ENCODE measurements at regions not wholly inside any gene's neighbourhood (a gene's known extent, or its start where the extent isn't known, plus 50 kb on each side); places are given as distances from the start of the nearest gene placed in this dataset.

GRCh38 chr22:49307870-49308269, 519.8 kb downstream of the BRD1 start:
- TF ChIP-seq, protein P1, sequence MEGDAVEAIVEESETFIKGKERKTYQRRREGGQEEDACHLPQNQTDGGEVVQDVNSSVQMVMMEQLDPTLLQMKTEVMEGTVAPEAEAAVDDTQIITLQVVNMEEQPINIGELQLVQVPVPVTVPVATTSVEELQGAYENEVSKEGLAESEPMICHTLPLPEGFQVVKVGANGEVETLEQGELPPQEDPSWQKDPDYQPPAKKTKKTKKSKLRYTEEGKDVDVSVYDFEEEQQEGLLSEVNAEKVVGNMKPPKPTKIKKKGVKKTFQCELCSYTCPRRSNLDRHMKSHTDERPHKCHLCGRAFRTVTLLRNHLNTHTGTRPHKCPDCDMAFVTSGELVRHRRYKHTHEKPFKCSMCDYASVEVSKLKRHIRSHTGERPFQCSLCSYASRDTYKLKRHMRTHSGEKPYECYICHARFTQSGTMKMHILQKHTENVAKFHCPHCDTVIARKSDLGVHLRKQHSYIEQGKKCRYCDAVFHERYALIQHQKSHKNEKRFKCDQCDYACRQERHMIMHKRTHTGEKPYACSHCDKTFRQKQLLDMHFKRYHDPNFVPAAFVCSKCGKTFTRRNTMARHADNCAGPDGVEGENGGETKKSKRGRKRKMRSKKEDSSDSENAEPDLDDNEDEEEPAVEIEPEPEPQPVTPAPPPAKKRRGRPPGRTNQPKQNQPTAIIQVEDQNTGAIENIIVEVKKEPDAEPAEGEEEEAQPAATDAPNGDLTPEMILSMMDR (conservative IDR thresholded peaks at IDR 0.05; ENCODE audit: low read depth, low read length): no peak
- TF ChIP-seq, protein P2, sequence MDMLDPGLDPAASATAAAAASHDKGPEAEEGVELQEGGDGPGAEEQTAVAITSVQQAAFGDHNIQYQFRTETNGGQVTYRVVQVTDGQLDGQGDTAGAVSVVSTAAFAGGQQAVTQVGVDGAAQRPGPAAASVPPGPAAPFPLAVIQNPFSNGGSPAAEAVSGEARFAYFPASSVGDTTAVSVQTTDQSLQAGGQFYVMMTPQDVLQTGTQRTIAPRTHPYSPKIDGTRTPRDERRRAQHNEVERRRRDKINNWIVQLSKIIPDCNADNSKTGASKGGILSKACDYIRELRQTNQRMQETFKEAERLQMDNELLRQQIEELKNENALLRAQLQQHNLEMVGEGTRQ (IDR thresholded peaks at IDR 0.05; ENCODE audit: low read depth, low read length): no peak
- TF ChIP-seq POLR2A (IDR thresholded peaks at IDR 0.05; ENCODE audit: low read depth, low read length): no peak
- no peak for TF ChIP-seq CEBPB (IDR thresholded peaks at IDR 0.05; ENCODE audit: low read depth, low read length)
- TF ChIP-seq BHLHE40 (IDR thresholded peaks at IDR 0.05; ENCODE audit: low read depth, low read length): no peak
- TF ChIP-seq RFX5 (IDR thresholded peaks at IDR 0.05; ENCODE audit: low read depth, low read length): no peak
- TF ChIP-seq RCOR1 (IDR thresholded peaks at IDR 0.05; ENCODE audit: insufficient replicate concordance, low read length): no peak

Data from IMR-90 (cell line).